ENCODE measurements at regions not wholly inside any gene's neighbourhood (a gene's known extent, or its start where the extent isn't known, plus 50 kb on each side); places are given as distances from the start of the nearest gene placed in this dataset.

GRCh38 chr9:12351293-12352044 is 341.7 kb upstream of the TYRP1 start:
- TF ChIP-seq CTCF (IDR thresholded peaks at IDR 0.05; ENCODE audit: insufficient read depth, low read depth, low read length): no peak
- no peak for DNase-seq (ENCODE audit: low read depth)
- H3K4me3 ChIP-seq (ENCODE audit: low read depth, low read length): no peak overlapping the region

GRCh38 chr9:12352045-12352315 is 341.2 kb upstream of the TYRP1 start:
- no peak for TF ChIP-seq CTCF (IDR thresholded peaks at IDR 0.05; ENCODE audit: insufficient read depth, low read depth, low read length)
- DNase-seq (ENCODE audit: low read depth): no peak
- H3K4me3 ChIP-seq (ENCODE audit: low read depth, low read length): no peak overlapping the region

- no peak for TF ChIP-seq CTCF (IDR thresholded peaks at IDR 0.05; ENCODE audit: insufficient read depth, low read depth, low read length)
- DNase-seq (ENCODE audit: low read depth): no peak
- H3K4me3 ChIP-seq (ENCODE audit: low read depth, low read length): no peak overlapping the region
Measured at GRCh38 chr9:12363439-12363838, 329.7 kb upstream of the TYRP1 start.

- no peak for DNase-seq (ENCODE audit: low read depth)
- no peak for TF ChIP-seq CTCF (IDR thresholded peaks at IDR 0.05; ENCODE audit: insufficient read depth, low read depth, low read length)
- no peak overlapping the region for H3K4me3 ChIP-seq (ENCODE audit: low read depth, low read length)
Measured at GRCh38 chr9:12368569-12368968, 324.6 kb upstream of the TYRP1 start.

GRCh38 chr9:12391839-12392509 is 301.2 kb upstream of the TYRP1 start:
- no peak for TF ChIP-seq CTCF (IDR thresholded peaks at IDR 0.05; ENCODE audit: insufficient read depth, low read depth, low read length)
- no peak overlapping the region for H3K4me3 ChIP-seq (ENCODE audit: low read depth, low read length)
- DNase-seq (ENCODE audit: low read depth): no peak

GRCh38 chr9:12394105-12394504 is 299.1 kb upstream of the TYRP1 start:
- no peak for DNase-seq (ENCODE audit: low read depth)
- H3K4me3 ChIP-seq (ENCODE audit: low read depth, low read length): no peak overlapping the region
- TF ChIP-seq CTCF (IDR thresholded peaks at IDR 0.05; ENCODE audit: insufficient read depth, low read depth, low read length): no peak
